OCI-LY3 (cell line): ENCODE measurements at regions not wholly inside any gene's neighbourhood (a gene's known extent, or its start where the extent isn't known, plus 50 kb on each side); places are given as distances from the start of the nearest gene placed in this dataset.

Experiments
- H2AFZ ChIP-seq: fragments of 200-600, 300-600 bp; shearing (Covaris generic); 2 replicates; pipeline ENCODE4 v1.6.0; 2014; ENCODE audit warnings: antibody characterized with exemption, low read depth, low read length
- H3K27ac ChIP-seq: fragments of 200-600, 300-600 bp; sonication (generic); 2 replicates; pipeline ENCODE4 v1.5.1; 2014; ENCODE audit warnings: mild to moderate bottlenecking, low read length, moderate library complexity, mixed read lengths
- H3K27me3 ChIP-seq: fragments of 200-600, 300-600 bp; sonication (generic); 2 replicates; pipeline ENCODE4 v1.6.1; 2014; ENCODE audit warnings: low read depth, low read length, mixed read lengths
- H3K36me3 ChIP-seq: fragments of 200-600, 300-600 bp; sonication (generic); replicated peaks from 2 replicates; pipeline ENCODE3; 2014; ENCODE audit warnings: low read depth, low read length, mixed read lengths
- H3K4me1 ChIP-seq: fragments of 300-600, 200-600 bp; sonication (generic); 2 replicates; pipeline ENCODE4 v1.6.1; 2014; ENCODE audit warnings: low read length, mixed read lengths
- H3K4me2 ChIP-seq: fragments of 200-600, 300-600 bp; sonication (generic); 2 replicates; pipeline ENCODE4 v1.6.1; 2014; ENCODE audit warnings: low read length, mixed read lengths
- H3K4me3 ChIP-seq: fragments of 300-600, 200-600 bp; sonication (generic); 2 replicates; pipeline ENCODE4 v1.5.1; 2014; ENCODE audit warnings: antibody characterized with exemption, mild to moderate bottlenecking, low read length, moderate library complexity
- H3K79me2 ChIP-seq: fragments of 300-600, 200-600 bp; shearing (Covaris generic); 2 replicates; pipeline ENCODE4 v1.6.1; 2014; ENCODE audit warnings: mild to moderate bottlenecking, low read length, mixed read lengths
- H3K9ac ChIP-seq: fragments of 300-600, 200-600 bp; shearing (Covaris generic); 2 replicates; pipeline ENCODE4 v1.6.0; 2014; ENCODE audit warnings: mild to moderate bottlenecking, low read length, moderate library complexity
- H3K9me3 ChIP-seq: fragments of 200-600, 300-600 bp; shearing (Covaris generic); 2 replicates; pipeline ENCODE4 v1.6.1; 2014; ENCODE audit warnings: low read length, mixed read lengths; ENCODE audit not compliant: insufficient read depth
- H4K20me1 ChIP-seq: fragments of 200-600, 300-600 bp; sonication (generic); 2 replicates; pipeline ENCODE4 v1.6.1; 2016; ENCODE audit warnings: low read length, mixed read lengths; ENCODE audit not compliant: insufficient read depth
- CTCF ChIP-seq: fragments of 200-600, 300-600 bp; sonication (generic); IDR thresholded peaks from 2 replicates; pipeline ENCODE4 v1.5.1; 2014; ENCODE audit warnings: antibody characterized with exemption, low read length, low read depth
- EZH2phosphoT487 ChIP-seq: fragments of 200-600 bp; shearing (Covaris generic); IDR thresholded peaks from 2 replicates; pipeline ENCODE4 v1.6.1; 2018; ENCODE audit warnings: antibody characterized with exemption, mixed run types, low read depth

- Histone ChIP-seq H3K9me3 (no peaks in the 10 kb centered on the region), H3K27ac (no peak overlapping the region), H3K36me3 (no peaks in the 10 kb centered on the region), H3K79me2 (no peaks in the 10 kb centered on the region), H3K4me1 (no peaks in the 10 kb centered on the region), H2AFZ (no peak overlapping the region), H4K20me1 (no peaks in the 10 kb centered on the region), H3K4me3 (no peak overlapping the region), H3K9ac (no peak overlapping the region), H3K4me2 (no peak overlapping the region), H3K27me3 (no peaks in the 10 kb centered on the region)
- no peak for TF ChIP-seq EZH2phosphoT487
- TF ChIP-seq CTCF, result no peak
These were observed 74.2 kb downstream of the MSX2 start for GRCh38 chr5:174798551-174798951.

GRCh38 chr5:174796711-174797192 is 72.4 kb downstream of the MSX2 start:
- Histone ChIP-seq H3K4me2 (no peak overlapping the region), H3K27ac (no peak overlapping the region), H3K79me2 (no peaks in the 10 kb centered on the region), H3K9ac (no peak overlapping the region), H3K4me1 (no peaks in the 10 kb centered on the region), H3K36me3 (no peaks in the 10 kb centered on the region), H3K4me3 (no peak overlapping the region), H3K27me3 (no peaks in the 10 kb centered on the region), H4K20me1 (no peaks in the 10 kb centered on the region), H3K9me3 (no peaks in the 10 kb centered on the region), H2AFZ (no peak overlapping the region)
- TF ChIP-seq CTCF, result no peak
- TF ChIP-seq EZH2phosphoT487, result no peak

GRCh38 chr5:174794931-174795672 is 70.7 kb downstream of the MSX2 start:
- Histone ChIP-seq H2AFZ (no peak overlapping the region), H3K4me3 (no peak overlapping the region), H3K36me3 (no peaks in the 10 kb centered on the region), H4K20me1 (no peaks in the 10 kb centered on the region), H3K9ac (no peak overlapping the region), H3K79me2 (no peaks in the 10 kb centered on the region), H3K4me1 (no peaks in the 10 kb centered on the region), H3K4me2 (no peak overlapping the region), H3K27ac (no peak overlapping the region), H3K9me3 (no peaks in the 10 kb centered on the region), H3K27me3 (no peaks in the 10 kb centered on the region)
- no peak for TF ChIP-seq EZH2phosphoT487
- TF ChIP-seq CTCF, result no peak

GRCh38 chr5:174793684-174794328 is 69.4 kb downstream of the MSX2 start:
- no peaks in the 10 kb centered on the region for H3K27me3 ChIP-seq
- H3K79me2 ChIP-seq, result no peaks in the 10 kb centered on the region
- no peaks in the 10 kb centered on the region for H3K9me3 ChIP-seq
- no peaks in the 10 kb centered on the region for H3K4me1 ChIP-seq
- H3K9ac ChIP-seq, result no peak overlapping the region
- no peaks in the 10 kb centered on the region for H3K36me3 ChIP-seq
- no peak overlapping the region for H3K27ac ChIP-seq
- H3K4me2 ChIP-seq, result no peak overlapping the region
- H2AFZ ChIP-seq, result no peak overlapping the region
- no peaks in the 10 kb centered on the region for H4K20me1 ChIP-seq
- H3K4me3 ChIP-seq, result no peak overlapping the region
- no peak for TF ChIP-seq EZH2phosphoT487
- TF ChIP-seq CTCF, result no peak
